GM12875 (cell line): ENCODE measurements at regions not wholly inside any gene's neighbourhood (a gene's known extent, or its start where the extent isn't known, plus 50 kb on each side); places are given as distances from the start of the nearest gene placed in this dataset.

ENCODE experiments used
- H3K4me3 ChIP-seq: one replicate; pipeline ENCODE4 v1.5.1; 2011; ENCODE audit warnings: low read depth, low read length, control low read depth
- CTCF ChIP-seq: IDR thresholded peaks from 2 replicates; pipeline ENCODE4 v1.5.1; 2011; ENCODE audit warnings: low read depth, mild to moderate bottlenecking, control low read depth, inconsistent platforms, low read length, moderate library complexity, borderline replicate concordance; ENCODE audit not compliant: insufficient read depth

- TF ChIP-seq CTCF: no peak
- H3K4me3 ChIP-seq: no peak overlapping the region
Measured at GRCh38 chr14:44009642-44010041, 497.4 kb downstream of the FSCB start.

- no peak overlapping the region for H3K4me3 ChIP-seq
- no peak for TF ChIP-seq CTCF
Measured at GRCh38 chr14:43988989-43989388, 518.1 kb downstream of the FSCB start.

- TF ChIP-seq CTCF: no peak
- H3K4me3 ChIP-seq: no peak overlapping the region
Measured at GRCh38 chr14:43983721-43984120, 523.4 kb downstream of the FSCB start.

GRCh38 chr14:43981135-43981768 lies 525.8 kb downstream of the FSCB start:
- no peak for TF ChIP-seq CTCF

GRCh38 chr14:43956741-43957140 lies 550.3 kb downstream of the FSCB start:
- no peak for TF ChIP-seq CTCF
- H3K4me3 ChIP-seq: no peak overlapping the region

More at GRCh38 chr14:43981135-43981768, 525.8 kb downstream of the FSCB start:
- H3K4me3 ChIP-seq: no peak overlapping the region

- TF ChIP-seq CTCF: no peak
- no peak overlapping the region for H3K4me3 ChIP-seq
Measured at GRCh38 chr14:43949400-43949799, 557.7 kb downstream of the FSCB start.

GRCh38 chr14:43939836-43940235 lies 567.2 kb downstream of the FSCB start:
- no peak for TF ChIP-seq CTCF

More at GRCh38 chr14:43939836-43940235, 567.2 kb downstream of the FSCB start:
- no peak overlapping the region for H3K4me3 ChIP-seq
